ENCODE measurements at regions not wholly inside any gene's neighbourhood (a gene's known extent, or its start where the extent isn't known, plus 50 kb on each side); places are given as distances from the start of the nearest gene placed in this dataset.

DNA sequence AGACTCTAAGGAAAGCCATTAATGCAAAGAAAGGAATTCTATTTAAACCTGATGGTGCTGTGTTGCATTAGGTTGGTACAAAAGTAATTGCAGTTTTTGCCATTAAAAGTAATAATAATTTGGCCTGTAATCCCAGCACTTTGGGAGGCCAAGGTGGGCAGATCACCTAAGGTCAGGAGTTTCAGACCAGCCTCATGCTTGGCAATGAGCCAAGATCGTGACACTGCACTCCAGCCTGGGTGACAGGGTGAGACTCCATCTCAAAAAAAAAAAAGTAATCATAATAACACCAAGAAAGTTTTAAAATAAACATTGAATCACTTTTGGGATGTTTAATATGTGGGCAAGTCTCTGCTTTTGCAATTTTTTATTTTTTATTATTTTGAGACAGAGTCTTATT lies 107.3 kb upstream of the FRMD4A start:
- intact Hi-C loops (cut with DNase I, micrococcal nuclease) = no loop called here
- TF ChIP-seq, protein P1, sequence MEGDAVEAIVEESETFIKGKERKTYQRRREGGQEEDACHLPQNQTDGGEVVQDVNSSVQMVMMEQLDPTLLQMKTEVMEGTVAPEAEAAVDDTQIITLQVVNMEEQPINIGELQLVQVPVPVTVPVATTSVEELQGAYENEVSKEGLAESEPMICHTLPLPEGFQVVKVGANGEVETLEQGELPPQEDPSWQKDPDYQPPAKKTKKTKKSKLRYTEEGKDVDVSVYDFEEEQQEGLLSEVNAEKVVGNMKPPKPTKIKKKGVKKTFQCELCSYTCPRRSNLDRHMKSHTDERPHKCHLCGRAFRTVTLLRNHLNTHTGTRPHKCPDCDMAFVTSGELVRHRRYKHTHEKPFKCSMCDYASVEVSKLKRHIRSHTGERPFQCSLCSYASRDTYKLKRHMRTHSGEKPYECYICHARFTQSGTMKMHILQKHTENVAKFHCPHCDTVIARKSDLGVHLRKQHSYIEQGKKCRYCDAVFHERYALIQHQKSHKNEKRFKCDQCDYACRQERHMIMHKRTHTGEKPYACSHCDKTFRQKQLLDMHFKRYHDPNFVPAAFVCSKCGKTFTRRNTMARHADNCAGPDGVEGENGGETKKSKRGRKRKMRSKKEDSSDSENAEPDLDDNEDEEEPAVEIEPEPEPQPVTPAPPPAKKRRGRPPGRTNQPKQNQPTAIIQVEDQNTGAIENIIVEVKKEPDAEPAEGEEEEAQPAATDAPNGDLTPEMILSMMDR (IDR thresholded peaks at IDR 0.05) = no peak
- Histone ChIP-seq H3K4me1 (ENCODE audit: low read depth) (no peaks in the 10 kb centered on the region), H3K36me3 (ENCODE audit: low read depth) (no peaks in the 10 kb centered on the region), H3K9me3 (no peaks in the 10 kb centered on the region), H3K4me3 (no peak overlapping the region)
- no peak for ATAC-seq
- DNase-seq = no peak

DNA sequence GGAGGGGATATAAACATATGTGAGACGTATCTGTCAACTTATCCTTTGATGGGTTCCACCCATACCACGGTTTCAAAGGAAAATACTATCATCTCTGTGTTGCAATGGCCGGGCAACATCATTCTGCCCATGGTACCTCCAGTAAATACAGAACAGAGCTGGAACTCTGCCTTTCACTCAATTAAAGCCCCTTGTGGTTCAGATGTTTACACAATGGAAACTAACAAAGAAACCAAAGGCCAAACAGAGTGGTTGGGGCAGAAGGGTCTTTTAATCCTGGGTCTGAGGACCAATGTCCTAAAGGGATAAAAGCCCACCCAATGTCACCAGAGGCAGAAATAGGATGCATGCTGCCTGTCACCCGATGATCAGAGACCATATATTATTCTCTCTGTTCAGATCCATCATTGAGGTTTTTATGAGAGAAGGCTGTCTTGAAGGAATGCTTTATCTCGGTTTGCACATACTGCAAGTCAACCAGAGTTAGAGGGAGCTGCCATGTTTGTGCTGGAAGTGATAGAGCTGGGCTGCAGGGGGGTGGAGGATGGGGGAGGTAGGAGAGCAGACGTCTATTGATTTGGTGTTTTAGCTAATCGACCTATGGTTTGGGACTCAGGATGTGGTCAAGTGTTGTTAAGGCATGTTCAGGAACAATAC lies 105.4 kb upstream of the FRMD4A start:
- TF ChIP-seq, protein P1 (IDR thresholded peaks at IDR 0.05) = no peak
- intact Hi-C loops (cut with DNase I, micrococcal nuclease) = no loop called here
- ATAC-seq (no peak), DNase-seq (no peak)
- Histone ChIP-seq H3K36me3 (ENCODE audit: low read depth) (no peaks in the 10 kb centered on the region), H3K4me1 (ENCODE audit: low read depth) (no peaks in the 10 kb centered on the region), H3K4me3 (no peak overlapping the region), H3K9me3 (no peaks in the 10 kb centered on the region)

DNA sequence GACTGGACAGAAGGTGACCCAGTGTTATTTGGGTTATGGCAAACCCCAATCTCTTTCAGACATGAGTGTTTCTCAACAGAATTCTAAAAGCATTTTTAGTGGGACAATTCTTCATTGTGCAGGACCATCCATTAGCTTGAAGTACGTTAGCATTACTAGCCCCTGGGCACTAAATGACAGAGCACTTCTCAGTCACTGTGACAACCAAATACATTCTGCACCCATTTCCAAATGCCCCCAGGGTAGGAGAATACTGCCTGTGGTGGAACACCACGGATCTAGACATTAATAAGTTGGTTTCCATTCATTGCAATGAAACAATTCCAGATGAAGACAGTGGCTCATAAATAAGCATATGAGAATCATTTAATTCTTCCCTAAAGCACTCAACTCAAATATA lies 102.4 kb upstream of the FRMD4A start:
- intact Hi-C loops (cut with DNase I, micrococcal nuclease) = no loop called here
- no peak for DNase-seq

DNA sequence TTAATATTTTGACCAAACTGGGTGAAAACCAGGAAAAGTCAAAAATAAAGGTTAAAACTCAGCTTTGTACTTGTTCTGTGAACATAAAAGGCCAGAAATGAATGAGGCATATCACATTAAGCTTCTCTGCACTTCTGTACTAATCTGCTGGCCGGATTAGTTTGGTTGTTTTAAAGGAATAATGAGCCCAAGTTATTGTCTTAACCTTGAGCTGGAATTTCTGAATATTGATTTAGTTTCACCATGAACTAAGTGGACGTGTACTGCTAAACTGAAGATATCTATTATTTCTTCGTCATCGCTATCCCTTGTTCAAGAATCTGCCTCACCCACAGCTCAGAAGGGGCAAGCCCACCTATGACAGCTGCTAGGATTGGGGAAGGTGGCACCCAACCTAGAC lies 101.1 kb upstream of the FRMD4A start:
- no peak for ATAC-seq
- DNase-seq = no peak

More for the DNA sequence above, 102.4 kb upstream of the FRMD4A start:
- ATAC-seq = no peak
- Histone ChIP-seq H3K4me1 (ENCODE audit: low read depth) (no peaks in the 10 kb centered on the region), H3K4me3 (no peak overlapping the region), H3K36me3 (ENCODE audit: low read depth) (no peaks in the 10 kb centered on the region), H3K9me3 (no peaks in the 10 kb centered on the region)
- TF ChIP-seq, protein P1 (IDR thresholded peaks at IDR 0.05) = no peak

DNA sequence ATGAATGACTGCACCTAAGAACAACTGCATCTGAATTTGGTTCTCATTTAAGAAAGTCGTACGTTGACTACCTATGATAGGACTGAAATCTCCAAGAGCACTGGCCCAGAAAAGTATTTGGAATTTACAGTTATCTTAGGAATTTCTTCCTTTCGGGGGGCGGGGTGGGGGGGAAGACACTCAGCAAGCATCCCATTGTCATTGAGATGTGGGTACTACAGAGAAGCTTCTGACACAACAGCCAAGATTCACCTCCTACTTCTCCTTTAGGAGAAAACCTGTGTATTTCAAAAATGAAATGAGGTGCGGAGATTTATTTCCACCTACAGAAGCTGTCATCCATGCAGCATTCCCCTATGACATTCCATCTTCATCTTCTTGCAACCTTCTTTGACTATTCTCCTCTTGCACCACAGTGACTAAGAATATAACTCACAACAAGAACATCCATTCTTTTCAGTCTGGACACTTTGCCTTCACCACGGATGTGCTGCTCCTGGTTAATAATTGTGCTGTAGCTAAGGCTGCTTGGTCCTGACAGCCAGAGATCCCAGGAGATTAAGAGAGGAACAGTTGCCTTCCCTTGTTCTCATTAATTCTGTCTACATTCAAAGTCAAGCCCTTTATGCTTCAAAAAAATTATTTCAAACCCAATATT lies 98.4 kb upstream of the FRMD4A start:
- no peaks in the 10 kb centered on the region for H3K9me3 ChIP-seq
- no peak overlapping the region for H3K4me3 ChIP-seq
- H3K36me3 ChIP-seq (ENCODE audit: low read depth) = no peaks in the 10 kb centered on the region
- H3K4me1 ChIP-seq (ENCODE audit: low read depth) = no peaks in the 10 kb centered on the region
- TF ChIP-seq, protein P1 (IDR thresholded peaks at IDR 0.05) = no peak
- ATAC-seq (no peak), DNase-seq (no peak)
- intact Hi-C loops (cut with DNase I, micrococcal nuclease) = no loop called here

More for the DNA sequence above, 101.1 kb upstream of the FRMD4A start:
- TF ChIP-seq, protein P1 (IDR thresholded peaks at IDR 0.05) = no peak
- intact Hi-C loops (cut with DNase I, micrococcal nuclease) = no loop called here
- Histone ChIP-seq H3K4me1 (ENCODE audit: low read depth) (no peaks in the 10 kb centered on the region), H3K36me3 (ENCODE audit: low read depth) (no peaks in the 10 kb centered on the region), H3K4me3 (no peak overlapping the region), H3K9me3 (no peaks in the 10 kb centered on the region)
